ENCODE measurements at regions not wholly inside any gene's neighbourhood (a gene's known extent, or its start where the extent isn't known, plus 50 kb on each side); places are given as distances from the start of the nearest gene placed in this dataset.
A peak's percentile ranks its signal among the peaks of the same experiment; 100 is the strongest.
"Not testable (repeated sequence)": the region's sequence is repeated elsewhere in the genome, so short reads cannot be mapped to it uniquely, and the experiment has no call there.

DNA sequence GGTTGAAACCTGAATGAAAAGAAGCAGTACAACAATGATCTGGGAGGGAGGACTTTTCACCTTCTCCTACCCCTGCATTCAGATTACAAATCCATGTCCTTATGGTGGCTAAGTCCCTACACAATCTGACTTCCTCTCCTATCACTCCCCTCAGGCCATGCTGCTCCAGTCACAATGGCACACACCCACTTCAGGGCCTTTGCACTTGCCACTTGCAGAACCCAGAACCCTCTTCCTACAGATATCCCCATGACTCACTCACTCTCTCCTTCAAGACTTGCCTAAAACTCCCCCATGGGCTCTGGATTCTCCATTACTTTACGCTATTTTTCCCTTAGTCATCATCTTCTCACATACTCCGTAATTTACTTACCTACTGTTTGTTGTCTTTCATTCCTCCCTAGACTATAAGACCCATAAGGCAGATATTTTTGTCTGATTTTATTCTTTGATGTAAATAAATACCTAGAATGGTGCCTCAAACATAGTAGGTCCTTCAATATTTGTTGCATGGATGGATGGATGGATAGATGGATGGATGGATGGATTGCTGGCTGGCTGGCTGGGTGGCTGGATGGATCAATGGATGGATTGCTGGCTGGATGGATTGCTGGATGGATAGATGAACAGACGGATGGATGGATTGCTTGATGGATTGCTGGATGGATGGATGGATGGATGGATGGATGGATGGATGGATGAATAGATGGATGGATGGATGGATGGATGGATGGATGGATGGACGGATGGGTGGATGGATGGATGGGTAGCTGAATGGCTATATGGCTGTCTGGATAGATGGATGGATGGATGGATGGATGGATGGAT, 94.7 kb upstream of the NAV2 start:
- DNase-seq = no peak

DNA sequence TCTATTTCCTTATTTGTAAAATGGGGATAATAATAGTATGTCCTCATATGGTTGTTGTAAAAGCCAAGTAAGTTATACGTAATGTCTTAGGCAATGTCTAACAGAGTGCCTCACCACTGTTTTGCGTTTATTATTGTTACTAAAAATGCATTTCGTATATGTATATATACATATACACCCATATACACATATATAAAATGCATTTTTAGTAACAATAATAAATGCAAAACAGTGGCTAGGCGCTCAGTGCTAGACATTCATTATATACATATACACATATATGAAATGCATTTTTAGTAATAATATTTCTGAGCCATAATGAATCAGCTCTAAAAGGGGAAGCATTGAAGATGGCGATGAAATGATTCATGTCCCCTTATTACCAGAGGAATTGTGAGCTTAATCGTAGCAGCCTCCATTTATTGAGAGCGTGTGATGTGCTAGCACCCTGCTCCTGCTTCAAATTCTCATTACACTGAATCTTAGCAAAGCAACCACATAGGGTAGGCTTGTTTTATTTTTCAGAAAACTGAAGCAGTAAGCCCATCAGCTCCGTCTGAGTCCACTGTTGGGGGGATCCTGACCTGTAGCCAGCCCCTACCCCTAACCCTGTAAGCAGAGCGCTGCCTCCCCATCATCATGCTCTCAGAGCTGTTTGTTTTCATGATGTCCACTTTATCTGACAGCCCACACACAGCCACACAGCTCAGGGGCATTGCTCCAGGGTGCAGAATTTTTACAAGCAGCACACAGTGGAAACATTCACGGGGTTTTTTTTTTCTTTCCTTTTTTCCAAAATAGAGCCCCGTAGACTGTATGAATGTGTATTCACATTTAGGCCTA, 97.1 kb upstream of the NAV2 start:
- no peak for DNase-seq

DNA sequence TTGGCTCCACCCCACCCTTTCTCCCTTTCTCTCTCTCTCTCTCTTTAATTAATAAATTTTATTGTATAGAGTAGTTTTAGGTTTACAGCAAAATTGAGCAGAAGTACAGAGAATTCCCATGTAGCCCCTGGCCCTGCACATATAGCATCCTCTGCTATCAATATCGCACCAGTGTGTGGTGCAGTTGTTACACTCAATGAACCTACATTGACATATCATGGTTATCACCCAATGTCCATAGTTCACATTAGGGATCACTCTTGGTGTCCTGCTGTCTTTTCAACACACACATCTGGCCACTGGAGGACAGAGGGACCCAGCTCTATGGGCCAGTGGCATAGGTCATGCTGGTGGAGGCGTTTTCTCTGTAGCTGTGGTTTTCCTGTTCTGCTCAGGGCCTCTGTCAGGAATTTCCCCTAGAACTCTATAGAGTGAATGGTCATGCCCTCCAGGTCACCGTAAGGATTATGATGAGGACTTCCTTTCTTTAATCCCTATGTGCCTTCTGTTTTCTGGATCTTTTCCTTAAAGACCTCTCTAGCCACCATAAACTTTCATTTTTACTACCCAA, 98.2 kb upstream of the NAV2 start:
- DNase-seq = no peak

DNA sequence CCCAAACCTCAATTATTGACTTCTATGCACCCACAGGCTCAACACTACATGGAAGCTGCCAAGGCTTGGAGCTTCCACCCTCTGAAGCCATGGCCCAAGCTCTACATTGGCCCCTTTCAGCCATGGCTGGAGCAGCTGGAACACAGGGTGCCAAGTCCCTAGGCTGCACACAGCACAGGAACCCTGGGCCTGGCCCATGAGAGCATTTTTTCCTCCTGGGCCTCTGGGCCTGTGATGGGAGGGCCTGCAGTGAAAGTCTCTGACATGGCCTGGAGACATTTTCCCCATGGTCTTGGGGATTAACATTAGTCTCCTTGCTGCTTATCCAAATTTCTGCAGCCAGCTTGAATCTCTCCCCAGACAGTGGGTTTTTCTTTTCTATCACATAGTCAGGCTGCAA, 100.6 kb upstream of the NAV2 start:
- not testable (repeated sequence) for DNase-seq

DNA sequence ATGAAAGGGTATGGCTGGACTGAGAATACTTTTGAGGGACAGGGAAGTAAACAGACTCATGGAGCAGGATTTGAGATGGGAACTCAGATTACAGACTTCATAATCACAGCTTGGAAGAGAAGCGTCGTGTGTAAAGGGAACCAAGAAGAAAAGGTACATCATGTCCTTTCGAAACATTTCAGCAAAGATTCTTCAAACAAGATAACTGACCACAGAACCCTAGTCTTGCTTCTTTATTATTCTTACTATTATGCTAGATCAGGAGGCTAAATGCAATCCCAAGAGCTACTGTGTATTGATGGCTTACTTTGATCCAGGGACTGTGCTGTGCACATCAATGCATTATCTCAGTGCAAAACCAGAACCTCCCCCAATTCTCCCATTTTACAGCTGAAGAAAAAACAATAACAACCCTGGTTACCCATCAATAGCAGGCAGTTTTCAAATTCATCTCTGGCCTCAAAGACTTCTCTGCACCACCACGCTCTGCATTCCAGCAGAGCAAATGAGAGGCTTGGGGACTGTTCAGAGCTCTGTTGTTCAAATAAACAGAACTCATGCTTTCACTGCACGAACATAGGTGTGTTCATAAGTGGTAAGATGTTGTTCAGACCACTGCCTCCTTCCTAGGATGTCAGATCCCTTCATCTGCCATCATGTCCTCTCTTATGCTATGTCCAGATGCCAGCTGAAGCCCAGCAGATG, 104.8 kb upstream of the NAV2 start:
- no peak for DNase-seq

DNA sequence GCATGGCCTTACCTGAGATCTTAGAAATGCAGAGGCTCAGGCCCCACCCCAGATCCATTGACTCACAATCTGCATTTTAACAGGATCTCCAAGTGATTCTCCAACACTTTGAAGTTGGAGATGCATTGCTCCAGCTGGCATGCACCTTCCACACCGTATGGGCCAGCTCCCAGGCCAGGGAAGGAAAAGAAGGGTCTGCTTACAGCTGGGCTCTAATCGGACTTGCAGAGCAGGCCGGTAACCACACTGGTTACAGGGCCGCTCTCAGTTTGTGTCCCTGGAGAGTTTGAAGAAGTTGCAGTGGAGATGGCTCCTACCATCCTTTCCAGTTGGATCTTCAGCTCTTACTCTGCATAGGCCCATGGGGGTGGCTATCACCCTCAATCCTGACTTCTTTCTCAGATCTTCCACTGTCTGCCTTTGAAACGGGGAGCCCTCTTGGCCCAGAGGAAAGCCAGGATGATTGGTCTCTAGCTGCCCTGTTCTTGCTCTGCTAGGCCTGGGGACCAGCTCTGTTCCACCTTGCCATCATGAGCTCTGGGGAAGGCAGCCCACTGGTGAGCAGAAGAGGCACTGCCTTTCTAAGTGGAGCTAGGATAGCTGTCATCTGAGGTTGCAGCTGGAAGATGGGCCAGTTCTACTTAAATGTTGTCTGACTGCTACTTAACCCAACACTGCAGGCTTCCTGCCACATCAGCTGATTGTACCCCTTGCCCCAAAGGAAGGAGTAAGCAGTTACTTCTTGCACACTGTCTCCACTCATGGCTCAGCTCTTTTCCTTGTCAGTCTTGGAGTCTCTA, 105.6 kb upstream of the NAV2 start:
- no peak for DNase-seq

DNA sequence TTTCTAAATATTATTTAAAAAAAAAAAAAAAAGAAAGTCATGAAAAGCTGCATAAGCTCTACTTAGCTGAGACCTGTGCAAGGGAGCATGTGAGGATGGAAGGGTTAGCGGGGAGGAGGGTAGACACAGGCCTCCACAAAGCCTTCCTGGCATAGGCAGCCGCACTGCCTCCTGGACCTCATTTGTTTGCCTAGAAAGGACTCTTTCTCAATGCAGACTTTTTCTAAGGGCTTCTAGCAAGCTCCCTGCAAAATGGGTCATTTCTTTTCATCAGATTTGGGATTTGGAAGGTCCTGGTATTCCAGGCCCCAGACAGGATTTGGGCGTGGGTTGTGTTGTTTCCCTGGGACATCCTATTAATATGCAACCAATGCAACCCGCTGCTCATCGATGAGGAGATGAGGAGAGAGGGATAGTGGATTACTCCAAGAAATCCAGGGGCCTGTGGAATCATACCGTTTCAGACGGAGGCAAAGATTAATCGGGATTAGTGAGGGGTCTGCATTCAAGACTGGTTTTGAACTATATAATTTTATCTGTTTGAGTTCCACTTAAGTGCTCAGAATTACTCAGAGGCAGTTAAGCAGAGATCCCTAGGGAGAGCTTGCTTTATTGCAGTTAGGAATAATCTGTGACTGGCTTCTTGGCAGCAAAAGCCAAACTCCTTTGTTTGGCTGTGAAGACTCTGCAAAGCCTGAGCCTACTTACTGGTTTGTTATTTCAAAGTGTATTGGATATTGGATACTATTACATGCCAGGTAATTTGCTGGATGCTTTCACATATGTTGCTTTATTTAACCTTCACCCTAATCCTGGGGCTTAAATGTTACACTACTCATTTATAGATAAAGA, 106.9 kb upstream of the NAV2 start:
- peak; percentile 43 for DNase-seq

DNA sequence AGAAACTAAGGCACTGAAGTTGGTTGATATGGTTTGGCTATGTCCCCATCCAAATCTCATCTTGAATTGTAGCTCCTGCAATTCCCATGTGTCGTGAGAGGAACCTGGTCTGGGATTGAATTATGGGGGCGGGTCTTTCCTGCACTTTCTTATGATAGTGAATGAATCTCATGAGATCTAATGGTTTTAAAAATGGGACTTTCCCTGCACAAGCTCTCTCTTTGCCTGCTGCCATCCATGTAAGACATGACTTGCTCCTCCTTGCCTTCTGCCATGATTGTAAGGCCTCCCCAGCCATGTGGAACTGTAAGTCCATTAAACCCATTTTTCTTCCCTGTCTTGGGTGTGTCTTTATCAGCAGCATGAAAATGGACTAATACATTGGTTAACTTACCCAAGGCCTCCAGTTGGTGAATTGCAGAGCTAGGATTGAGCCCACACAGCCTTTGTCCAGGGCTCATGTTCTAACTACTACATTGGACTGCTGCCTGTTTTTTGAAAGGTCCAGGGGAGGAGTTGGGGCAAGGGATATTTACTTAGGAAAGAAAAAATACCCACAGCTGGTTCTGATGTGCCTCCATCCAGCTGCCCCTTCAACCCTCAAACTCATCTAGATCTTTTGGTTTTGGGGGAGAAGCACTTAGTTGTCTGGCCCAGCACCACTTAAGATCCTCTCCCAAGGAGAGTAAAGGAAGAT, 107.8 kb upstream of the NAV2 start:
- DNase-seq = no peak

DNA sequence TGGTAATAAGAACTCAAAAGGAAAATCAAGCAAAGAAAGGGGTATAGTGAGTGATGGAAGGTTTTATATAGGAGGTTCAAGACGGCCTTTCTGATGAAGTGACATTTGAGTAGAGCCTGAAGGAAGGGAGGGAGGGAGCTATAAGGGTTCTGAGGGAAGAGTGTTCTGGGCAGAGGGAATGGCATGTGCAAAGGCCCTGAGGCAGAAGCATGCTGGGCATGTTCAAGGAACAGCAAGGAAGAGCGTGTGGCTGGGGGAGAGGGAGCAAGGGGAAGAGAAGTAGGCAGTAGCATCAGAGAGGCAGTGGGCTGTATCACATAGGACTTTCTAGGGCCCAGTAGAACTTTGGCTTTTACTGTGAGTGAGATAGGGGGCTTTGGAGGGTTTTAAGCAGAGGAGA, 108.9 kb upstream of the NAV2 start:
- no peak for DNase-seq

DNA sequence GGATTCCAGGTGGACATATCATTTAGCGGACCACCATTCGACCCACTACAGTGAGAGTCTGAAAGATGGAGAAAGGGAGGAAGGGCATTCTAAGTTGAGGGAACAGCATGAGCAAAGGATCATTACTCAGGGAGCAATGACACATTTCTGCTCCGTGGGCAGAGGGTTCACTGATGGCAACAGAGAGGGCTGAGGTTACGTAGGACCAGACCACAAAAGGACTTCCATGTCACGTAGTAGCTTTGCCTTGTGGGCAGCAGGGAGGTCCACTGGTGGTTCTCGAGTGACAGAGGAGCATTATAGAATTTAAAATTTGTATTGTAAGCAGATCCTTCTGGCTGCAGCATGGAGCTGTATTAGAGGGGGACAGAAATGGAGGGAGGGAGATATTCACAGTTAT, 109.7 kb upstream of the NAV2 start:
- DNase-seq = no peak

DNA sequence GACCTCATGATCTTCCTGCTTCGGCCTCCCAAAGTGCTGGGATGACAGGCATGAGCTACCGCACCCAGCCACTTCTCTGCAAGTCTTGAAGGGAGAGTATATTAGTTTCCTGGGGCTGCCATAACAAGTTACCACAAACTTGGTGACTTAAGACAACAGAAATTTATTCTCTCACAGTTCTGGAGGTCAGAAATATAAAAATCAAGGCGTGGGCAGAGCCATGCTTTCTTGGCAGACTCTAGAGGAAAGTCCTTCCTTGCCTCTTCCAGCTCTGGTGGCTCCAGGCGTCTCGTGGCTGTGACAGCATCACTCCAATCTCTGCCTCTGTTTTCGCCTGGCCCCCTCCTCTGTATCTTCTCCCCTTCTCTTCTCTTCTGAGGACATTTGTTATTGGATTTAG, 110.2 kb upstream of the NAV2 start:
- DNase-seq = no peak

DNA sequence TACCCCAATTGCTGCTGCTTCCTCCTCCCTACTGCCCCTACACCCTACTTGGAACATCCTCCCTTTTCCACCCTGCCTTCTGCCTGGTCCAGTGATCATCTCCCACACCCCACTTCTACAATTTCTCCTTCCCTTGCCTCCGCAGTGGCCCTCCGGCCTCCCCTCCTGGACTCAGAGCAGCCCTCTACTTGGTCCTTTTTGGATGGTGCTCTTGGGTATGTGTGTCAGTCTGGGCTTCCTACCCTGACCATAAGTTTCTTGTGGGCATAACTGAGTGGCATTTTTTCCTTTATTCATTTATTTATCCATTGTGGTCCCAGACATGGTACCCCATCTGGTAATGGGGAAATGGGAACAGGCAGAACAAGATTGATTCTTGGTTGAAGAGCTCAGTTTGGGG, 111.4 kb upstream of the NAV2 start:
- DNase-seq = no peak

DNA sequence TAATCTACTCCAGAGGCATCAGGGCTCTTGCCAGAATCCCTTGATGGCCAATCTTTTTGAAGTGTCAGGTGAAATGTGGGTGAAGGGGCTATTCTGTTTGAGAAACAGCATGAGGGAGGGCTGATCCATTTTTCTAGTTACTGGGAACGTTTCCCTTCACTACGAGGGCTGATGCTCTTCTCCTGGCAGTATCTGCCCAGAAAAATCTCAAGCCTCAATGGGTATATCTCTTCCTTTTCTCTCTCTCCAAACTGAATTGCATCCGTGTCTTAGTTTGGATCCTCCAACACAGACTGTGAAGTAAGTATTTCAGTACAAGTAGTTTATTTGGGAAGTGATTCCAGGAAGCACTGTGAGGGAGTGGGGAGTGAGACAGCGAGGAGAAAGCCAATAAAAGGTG, 113.0 kb upstream of the NAV2 start:
- no peak for DNase-seq

DNA sequence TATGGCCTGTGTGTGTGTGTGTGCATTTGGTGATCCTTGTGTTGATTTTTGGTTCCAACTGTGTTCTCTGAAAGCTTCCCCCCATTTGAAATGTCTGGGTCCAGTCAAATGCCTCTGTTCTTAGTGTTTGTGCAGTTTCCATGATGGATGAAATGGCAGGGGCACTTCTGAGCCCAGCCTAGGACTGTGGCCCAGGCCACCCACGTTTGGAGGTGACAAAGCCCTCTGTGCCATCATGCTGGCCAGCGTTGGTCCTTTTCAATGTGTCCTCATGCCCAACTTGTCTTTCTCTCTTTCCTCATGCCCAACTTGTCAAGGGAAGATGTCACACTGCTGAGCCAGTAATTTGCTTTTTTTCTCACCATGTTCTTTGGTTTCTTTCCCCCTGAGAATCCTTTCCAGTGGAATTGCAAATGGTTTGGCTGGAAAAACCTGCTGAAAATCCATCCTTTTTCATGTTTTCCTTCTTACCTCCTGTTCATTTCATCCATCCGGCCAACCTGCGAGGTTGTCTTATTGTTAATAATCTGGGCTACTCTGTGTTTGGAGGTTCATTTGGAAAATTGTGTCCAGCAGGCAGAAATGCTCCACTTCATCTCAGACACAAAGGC, 113.7 kb upstream of the NAV2 start:
- DNase-seq = no peak

DNA sequence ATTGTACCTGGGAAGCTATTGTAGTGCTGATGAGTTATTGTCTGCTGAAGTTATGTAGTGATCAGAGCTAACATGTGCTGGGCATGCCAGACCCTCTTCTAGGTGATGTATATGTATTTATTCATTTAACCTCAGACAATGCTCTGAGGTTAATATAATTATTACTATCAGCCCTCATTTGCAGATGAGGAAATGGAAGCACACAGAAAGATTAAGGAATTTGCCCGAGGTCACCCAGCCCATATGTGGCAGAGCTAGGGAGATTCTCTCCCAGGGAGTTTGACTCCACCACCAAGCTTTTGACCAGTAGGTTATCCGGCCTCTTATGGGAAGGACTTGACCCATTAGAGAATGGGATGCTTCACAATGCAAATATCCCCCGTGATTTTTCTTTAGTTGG, 114.2 kb upstream of the NAV2 start:
- DNase-seq = no peak

DNA sequence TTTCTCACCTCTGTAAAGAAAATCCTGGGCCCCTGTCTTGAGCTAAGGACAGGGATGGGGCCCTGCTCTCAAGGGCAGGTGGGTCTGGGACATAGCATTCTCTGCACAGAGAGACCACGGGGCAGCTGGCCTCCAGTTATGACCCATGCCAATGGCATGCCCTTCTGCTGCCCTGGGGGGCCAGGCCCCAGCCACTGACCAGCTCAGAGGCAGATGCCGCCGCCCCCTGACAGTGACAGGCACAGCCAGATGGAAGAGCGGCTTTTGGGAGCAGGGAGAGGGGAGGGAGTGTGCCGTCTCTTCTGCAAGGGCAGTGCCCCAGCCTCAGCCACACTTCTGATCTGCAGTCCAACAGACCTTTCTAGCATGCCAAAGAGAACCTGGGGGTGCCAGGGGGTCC, 114.8 kb upstream of the NAV2 start:
- DNase-seq = no peak

DNA sequence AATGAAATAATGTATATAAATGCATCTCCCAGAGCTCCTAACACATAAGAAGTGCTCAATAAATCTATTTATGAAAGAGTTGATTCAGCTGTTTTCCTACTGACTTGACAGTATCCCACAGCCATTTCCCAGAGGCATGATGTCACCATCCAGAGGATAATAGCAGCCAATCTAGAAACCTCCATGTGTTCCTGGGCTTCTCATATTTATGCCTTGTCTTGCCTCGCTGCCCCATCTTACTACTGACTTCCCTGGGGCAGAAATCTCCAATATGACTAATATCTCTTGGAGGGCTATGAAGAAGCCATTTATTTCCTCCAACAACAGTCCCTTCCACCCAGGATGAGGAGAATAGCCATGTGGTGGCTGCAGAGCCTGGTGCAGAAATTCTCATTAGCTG, 115.4 kb upstream of the NAV2 start:
- no peak for DNase-seq

DNA sequence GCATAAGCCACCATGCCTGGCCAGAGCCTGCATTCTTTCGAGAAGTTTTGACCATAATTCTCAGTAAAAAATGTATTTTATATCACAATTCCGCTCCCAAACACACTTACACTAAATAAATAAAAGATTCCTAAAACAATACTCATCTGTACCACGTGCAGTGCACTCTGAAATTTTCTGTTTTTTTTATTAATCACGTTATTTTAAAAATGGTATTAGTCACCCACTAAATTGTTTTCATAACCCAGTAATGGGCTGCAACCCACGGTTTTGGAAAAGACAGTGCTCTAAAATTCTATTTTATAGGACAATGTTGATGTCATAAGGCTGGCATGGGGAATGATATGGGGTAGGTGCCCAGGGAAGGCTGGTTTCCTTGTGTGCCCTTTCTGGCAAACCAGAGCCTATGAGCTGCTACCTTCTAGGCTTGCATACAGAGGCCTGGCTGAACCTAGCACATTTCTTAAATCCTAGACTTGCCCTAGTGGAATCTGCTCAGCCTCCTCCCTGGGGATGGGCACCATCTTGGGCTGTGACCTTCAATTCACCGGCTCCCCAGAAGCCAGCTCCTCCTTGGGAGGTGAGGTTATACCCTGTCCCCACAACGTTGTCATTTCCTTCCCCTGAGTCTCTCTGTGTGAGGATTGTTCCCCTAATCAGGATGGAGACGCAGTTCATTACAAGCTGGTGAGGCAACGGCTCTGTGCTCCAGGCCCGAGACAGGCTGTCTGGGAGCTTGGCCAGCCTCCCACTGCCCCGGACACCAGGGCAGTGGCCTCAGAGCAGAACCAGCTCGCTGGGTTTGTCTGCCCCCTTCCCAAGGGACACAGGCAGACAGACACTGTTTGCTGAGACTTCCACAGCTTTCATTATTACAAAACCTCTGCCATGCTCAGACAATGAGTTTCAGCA, 116.5 kb upstream of the NAV2 start:
- DNase-seq = no peak

DNA sequence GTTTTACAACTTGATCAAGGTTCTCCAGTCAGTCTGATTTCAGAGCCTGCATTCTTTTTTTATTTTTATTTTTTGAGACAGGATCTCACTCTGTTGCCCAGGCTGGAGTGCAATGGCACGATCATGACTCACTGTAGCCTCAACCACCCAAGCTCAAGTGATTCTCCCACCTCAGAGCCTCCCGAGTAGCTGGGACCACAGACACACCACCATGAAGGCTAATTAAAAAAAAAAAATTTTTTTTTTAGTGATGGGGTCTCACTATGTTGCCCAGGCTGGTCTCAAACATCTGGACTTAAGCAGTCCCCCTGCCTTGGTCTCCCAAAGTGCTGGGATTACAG, 117.2 kb upstream of the NAV2 start:
- no peak for DNase-seq

Measured in DMS79 (cell line).